Mammary epithelial cell (primary cell): ENCODE measurements at regions not wholly inside any gene's neighbourhood (a gene's known extent, or its start where the extent isn't known, plus 50 kb on each side); places are given as distances from the start of the nearest gene placed in this dataset.

Experiments used
- EZH2 ChIP-seq: IDR thresholded peaks from 2 replicates; pipeline ENCODE4 v1.6.1; 2012; ENCODE audit warnings: low read length, inconsistent platforms, borderline replicate concordance
- TF ChIP-seq, protein P1 (sequence below), 2 donors: IDR thresholded peaks in 1 of 2; conservative IDR thresholded peaks in 1 of 2; 2 replicates each; pipeline ENCODE4 v1.5.1; 2011 to 2012; ENCODE audit warnings: inconsistent platforms in 2 of 2, low read length in 2 of 2, mild to moderate bottlenecking in 2 of 2, control low read depth in 1 of 2, low read depth in 1 of 2; ENCODE audit not compliant: insufficient read depth in 1 of 2; ENCODE audit errors: extremely low read depth in 1 of 2

DNA sequence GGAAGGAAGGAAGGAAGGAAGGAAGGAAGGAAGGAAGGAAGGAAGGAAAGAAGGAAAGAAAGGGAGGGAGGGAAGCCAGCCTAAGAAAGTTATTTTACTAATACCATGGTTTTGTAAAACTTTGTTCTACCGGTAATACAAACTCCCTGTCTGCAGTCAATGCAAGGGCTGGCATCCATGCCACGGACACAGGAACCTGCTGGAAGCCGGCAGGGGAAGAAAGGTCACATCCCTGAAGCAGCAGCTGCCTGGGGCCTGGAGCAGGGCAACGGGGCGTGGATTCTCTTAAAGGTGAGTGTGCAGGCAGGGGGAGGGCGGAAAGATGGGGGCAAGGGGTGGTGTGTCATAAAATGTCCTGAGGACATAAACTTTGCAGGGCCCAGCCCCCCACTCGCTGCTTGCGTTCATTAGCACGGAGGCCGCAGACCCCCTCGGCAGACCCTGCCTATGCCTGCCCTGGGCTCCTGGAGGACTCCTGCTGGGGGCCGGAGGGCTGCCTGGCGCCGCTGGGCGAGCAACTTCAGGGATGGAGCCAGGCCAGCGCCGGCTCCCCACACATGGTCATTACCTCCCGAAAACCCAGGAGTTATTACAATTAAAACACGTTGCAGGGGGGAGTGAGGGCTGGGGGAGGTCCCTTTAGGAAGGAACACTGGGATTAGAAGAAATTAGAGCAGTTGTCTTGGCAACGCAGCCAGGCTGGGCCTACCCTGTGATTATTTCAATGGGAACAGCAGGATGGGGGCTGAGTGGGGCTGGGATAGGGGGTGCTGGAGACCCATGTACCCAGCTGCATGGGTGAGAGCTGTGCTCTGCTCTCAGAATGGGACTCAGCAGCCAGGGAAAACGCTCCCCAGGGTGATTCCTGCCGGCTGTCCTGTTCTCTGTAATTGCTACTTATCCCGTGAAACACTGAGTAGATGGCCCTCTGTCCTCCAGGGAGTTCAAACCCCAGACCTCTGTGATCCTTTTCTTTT, 257.9 kb downstream of the SOX9 start:
- no peak for TF ChIP-seq EZH2
- TF ChIP-seq, protein P1, sequence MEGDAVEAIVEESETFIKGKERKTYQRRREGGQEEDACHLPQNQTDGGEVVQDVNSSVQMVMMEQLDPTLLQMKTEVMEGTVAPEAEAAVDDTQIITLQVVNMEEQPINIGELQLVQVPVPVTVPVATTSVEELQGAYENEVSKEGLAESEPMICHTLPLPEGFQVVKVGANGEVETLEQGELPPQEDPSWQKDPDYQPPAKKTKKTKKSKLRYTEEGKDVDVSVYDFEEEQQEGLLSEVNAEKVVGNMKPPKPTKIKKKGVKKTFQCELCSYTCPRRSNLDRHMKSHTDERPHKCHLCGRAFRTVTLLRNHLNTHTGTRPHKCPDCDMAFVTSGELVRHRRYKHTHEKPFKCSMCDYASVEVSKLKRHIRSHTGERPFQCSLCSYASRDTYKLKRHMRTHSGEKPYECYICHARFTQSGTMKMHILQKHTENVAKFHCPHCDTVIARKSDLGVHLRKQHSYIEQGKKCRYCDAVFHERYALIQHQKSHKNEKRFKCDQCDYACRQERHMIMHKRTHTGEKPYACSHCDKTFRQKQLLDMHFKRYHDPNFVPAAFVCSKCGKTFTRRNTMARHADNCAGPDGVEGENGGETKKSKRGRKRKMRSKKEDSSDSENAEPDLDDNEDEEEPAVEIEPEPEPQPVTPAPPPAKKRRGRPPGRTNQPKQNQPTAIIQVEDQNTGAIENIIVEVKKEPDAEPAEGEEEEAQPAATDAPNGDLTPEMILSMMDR (conservative IDR thresholded peaks at IDR 0.05 in 1 of 2, IDR thresholded peaks at IDR 0.05 in 1 of 2; ENCODE audit: extremely low read depth in 1 of 2, insufficient read depth in 1 of 2, low read depth in 1 of 2, low read length in 2 of 2): no peak
